ENCODE measurements at regions not wholly inside any gene's neighbourhood (a gene's known extent, or its start where the extent isn't known, plus 50 kb on each side); places are given as distances from the start of the nearest gene placed in this dataset.

GRCh38 chr7:46613116-46613515 is 692.0 kb upstream of the IGFBP3 start:
- TF ChIP-seq WRNIP1 (IDR thresholded peaks at IDR 0.05; ENCODE audit: borderline replicate concordance, low read depth, low read length) (no peak), RAD21 (IDR thresholded peaks at IDR 0.05; ENCODE audit: insufficient read depth, low read depth, low read length) (no peak)
- TF ChIP-seq, protein P1, sequence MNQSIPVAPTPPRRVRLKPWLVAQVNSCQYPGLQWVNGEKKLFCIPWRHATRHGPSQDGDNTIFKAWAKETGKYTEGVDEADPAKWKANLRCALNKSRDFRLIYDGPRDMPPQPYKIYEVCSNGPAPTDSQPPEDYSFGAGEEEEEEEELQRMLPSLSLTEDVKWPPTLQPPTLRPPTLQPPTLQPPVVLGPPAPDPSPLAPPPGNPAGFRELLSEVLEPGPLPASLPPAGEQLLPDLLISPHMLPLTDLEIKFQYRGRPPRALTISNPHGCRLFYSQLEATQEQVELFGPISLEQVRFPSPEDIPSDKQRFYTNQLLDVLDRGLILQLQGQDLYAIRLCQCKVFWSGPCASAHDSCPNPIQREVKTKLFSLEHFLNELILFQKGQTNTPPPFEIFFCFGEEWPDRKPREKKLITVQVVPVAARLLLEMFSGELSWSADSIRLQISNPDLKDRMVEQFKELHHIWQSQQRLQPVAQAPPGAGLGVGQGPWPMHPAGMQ (IDR thresholded peaks at IDR 0.05; ENCODE audit: borderline replicate concordance): no peak
